Progenitor cell of endocrine pancreas (in vitro differentiated cells): ENCODE measurements at regions not wholly inside any gene's neighbourhood (a gene's known extent, or its start where the extent isn't known, plus 50 kb on each side); places are given as distances from the start of the nearest gene placed in this dataset.

Experiments
- DNase-seq: peaks from one replicate; pipeline ENCODE4 v3.0.0; 2021; ENCODE audit warnings: low spot score; ENCODE audit not compliant: unreplicated experiment
- H3K27ac Mint-ChIP-seq: 2 replicates; pipeline ENCODE4 v1.8.0; 2021; ENCODE audit warnings: mild to moderate bottlenecking, moderate library complexity, mixed read lengths
- H3K27me3 Mint-ChIP-seq: 2 replicates; pipeline ENCODE4 v1.8.0; 2021; ENCODE audit warnings: mixed read lengths
- H3K36me3 Mint-ChIP-seq: 2 replicates; pipeline ENCODE4 v1.8.0; 2022; ENCODE audit warnings: mixed read lengths; ENCODE audit not compliant: insufficient read depth
- H3K4me1 Mint-ChIP-seq: 2 replicates; pipeline ENCODE4 v1.8.0; 2021; ENCODE audit warnings: low read depth, mixed read lengths
- H3K4me3 Mint-ChIP-seq: 2 replicates; pipeline ENCODE4 v1.8.0; 2021; ENCODE audit warnings: low read depth, mild to moderate bottlenecking, moderate library complexity, mixed read lengths
- H3K9me3 Mint-ChIP-seq: 2 replicates; pipeline ENCODE4 v1.8.0; 2021; ENCODE audit warnings: low read depth, mixed read lengths
- TF ChIP-seq, protein P1 (sequence below): fragments of 200-600 bp; sonication (generic); IDR thresholded peaks from one replicate; pipeline ENCODE4 v1.5.0; 2021; ENCODE audit warnings: antibody characterized with exemption, mild to moderate bottlenecking; ENCODE audit not compliant: unreplicated experiment

DNA sequence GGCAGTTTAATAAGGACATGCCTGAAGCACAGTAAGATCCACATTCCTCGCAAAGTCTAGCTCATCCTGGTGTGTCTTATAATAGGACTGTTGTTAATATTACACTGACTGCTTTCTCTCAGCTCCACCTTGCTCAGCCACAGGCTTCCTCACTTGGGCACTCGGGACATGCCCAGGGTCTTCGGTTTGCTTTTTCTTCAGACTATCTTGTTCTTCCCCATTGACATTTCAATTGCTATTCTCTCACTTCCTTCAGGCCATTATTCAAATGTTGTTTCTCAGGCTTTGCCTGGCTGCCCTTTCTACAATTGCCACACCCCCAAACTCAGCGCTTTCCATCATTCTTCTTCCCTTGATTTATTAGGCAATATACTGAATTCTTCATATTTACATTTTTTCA lies 274.8 kb upstream of the RGS17 start:
- H3K27me3 Mint-ChIP-seq, result no peaks in the 10 kb centered on the region
- H3K9me3 Mint-ChIP-seq, result peaks cover 5% of the 10 kb centered on the region
- H3K36me3 Mint-ChIP-seq, result no peaks in the 10 kb centered on the region
- no peak overlapping the region for H3K27ac Mint-ChIP-seq
- TF ChIP-seq, protein P1, sequence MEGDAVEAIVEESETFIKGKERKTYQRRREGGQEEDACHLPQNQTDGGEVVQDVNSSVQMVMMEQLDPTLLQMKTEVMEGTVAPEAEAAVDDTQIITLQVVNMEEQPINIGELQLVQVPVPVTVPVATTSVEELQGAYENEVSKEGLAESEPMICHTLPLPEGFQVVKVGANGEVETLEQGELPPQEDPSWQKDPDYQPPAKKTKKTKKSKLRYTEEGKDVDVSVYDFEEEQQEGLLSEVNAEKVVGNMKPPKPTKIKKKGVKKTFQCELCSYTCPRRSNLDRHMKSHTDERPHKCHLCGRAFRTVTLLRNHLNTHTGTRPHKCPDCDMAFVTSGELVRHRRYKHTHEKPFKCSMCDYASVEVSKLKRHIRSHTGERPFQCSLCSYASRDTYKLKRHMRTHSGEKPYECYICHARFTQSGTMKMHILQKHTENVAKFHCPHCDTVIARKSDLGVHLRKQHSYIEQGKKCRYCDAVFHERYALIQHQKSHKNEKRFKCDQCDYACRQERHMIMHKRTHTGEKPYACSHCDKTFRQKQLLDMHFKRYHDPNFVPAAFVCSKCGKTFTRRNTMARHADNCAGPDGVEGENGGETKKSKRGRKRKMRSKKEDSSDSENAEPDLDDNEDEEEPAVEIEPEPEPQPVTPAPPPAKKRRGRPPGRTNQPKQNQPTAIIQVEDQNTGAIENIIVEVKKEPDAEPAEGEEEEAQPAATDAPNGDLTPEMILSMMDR, result no peak
- no peak overlapping the region for H3K4me3 Mint-ChIP-seq
- no peaks in the 10 kb centered on the region for H3K4me1 Mint-ChIP-seq
- no peak for DNase-seq

- TF ChIP-seq, protein P1, result no peak
- H3K27ac Mint-ChIP-seq, result no peak overlapping the region
- no peaks in the 10 kb centered on the region for H3K27me3 Mint-ChIP-seq
- H3K9me3 Mint-ChIP-seq, result peaks cover 3% of the 10 kb centered on the region
- H3K4me3 Mint-ChIP-seq, result no peak overlapping the region
- no peak for DNase-seq
- no peaks in the 10 kb centered on the region for H3K36me3 Mint-ChIP-seq
- H3K4me1 Mint-ChIP-seq, result no peaks in the 10 kb centered on the region
These were observed 270.7 kb upstream of the RGS17 start for GRCh38 chr6:153401751-153402150.

- Mint-ChIP-seq H3K27ac (no peak overlapping the region), H3K9me3 (peaks cover 3% of the 10 kb centered on the region), H3K4me3 (no peak overlapping the region), H3K36me3 (no peaks in the 10 kb centered on the region), H3K4me1 (no peaks in the 10 kb centered on the region), H3K27me3 (no peaks in the 10 kb centered on the region)
- DNase-seq, result no peak
- TF ChIP-seq, protein P1, result no peak
These were observed 261.1 kb upstream of the RGS17 start for GRCh38 chr6:153392156-153392555.

- H3K27ac Mint-ChIP-seq, result no peak overlapping the region
- H3K36me3 Mint-ChIP-seq, result no peaks in the 10 kb centered on the region
- TF ChIP-seq, protein P1, result no peak
These were observed 242.8 kb upstream of the RGS17 start for GRCh38 chr6:153373869-153374268.

DNA sequence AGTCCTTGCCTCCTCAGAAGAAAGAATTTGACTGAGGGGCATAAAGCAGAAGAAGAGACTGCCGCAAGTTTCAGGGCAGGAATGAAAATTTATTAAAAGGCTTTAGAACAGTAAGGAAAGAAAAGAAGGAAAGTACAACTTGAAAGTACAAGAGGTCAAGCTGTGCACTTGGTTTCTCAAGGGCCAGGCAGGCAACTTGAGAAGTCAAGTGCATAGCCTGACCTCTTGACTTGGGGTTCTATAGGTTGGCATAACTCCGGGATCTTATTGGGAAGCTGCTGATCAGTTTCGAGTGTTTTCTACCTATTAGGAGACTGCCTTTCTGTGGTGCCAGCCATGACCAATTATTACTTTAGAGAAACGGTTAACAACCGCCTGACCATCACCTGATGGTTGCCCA lies 237.0 kb upstream of the RGS17 start:
- no peaks in the 10 kb centered on the region for H3K36me3 Mint-ChIP-seq
- peaks cover 4% of the 10 kb centered on the region for H3K9me3 Mint-ChIP-seq
- H3K27ac Mint-ChIP-seq, result no peak overlapping the region
- no peak overlapping the region for H3K4me3 Mint-ChIP-seq
- DNase-seq, result no peak
- H3K4me1 Mint-ChIP-seq, result no peaks in the 10 kb centered on the region
- peaks cover 2% of the 10 kb centered on the region for H3K27me3 Mint-ChIP-seq
- TF ChIP-seq, protein P1, result no peak

More at GRCh38 chr6:153373869-153374268, 242.8 kb upstream of the RGS17 start:
- DNase-seq, result no peak
- Mint-ChIP-seq H3K9me3 (no peaks in the 10 kb centered on the region), H3K4me1 (no peaks in the 10 kb centered on the region), H3K4me3 (no peak overlapping the region), H3K27me3 (no peaks in the 10 kb centered on the region)
